Stimulated activated CD4-positive, alpha-beta T cell treated with anti-CD3 and anti-CD28 coated beads, TNF-alpha, amount 100 ng/mL, for 4 hours (primary cell): ENCODE measurements at regions not wholly inside any gene's neighbourhood (a gene's known extent, or its start where the extent isn't known, plus 50 kb on each side); places are given as distances from the start of the nearest gene placed in this dataset.
"Not testable (repeated sequence)": the region's sequence is repeated elsewhere in the genome, so short reads cannot be mapped to it uniquely, and the experiment has no call there.

ENCODE experiments used
- DNase-seq, 3 experiments: peaks; one replicate each; pipeline ENCODE4 v3.0.0-alpha.2; 2020; ENCODE audit warnings: low read depth in 3 of 3

DNA sequence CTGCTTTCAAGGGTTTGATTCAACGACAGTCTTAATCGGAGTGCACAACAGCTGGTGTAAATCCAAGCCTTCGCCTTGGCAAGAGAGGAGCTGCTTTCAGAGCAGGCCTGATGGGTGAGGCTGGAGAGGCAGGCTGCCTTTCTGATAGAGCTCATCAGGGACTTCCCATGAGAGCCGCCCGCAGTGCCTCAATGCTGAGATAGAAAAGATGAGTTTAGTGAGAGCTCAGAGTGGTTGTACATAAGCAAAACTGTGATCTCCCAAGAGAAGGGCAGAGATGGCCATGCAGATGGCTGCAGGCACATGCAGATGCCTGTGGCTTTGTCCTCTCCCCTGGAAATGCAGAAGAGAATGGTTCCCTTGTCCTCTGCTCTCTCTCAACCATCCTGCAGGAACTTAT lies 122.1 kb downstream of the ARL4C start:
- DNase-seq: no peak

- no peak for DNase-seq
Observed at GRCh38 chr2:234374150-234374508, 122.8 kb downstream of the ARL4C start.

- DNase-seq: no peak
Observed at GRCh38 chr2:234373481-234374149, 123.3 kb downstream of the ARL4C start.

GRCh38 chr2:234373060-234373459 lies 123.8 kb downstream of the ARL4C start:
- peak in 1 of 3 experiments; percentile 8 for DNase-seq

- DNase-seq: no peak
Observed at GRCh38 chr2:234372506-234372905, 124.4 kb downstream of the ARL4C start.

GRCh38 chr2:234368861-234369261 lies 128.0 kb downstream of the ARL4C start:
- DNase-seq: peak; percentile 13 to 35 (median 16)

GRCh38 chr2:234366891-234367290 lies 130.0 kb downstream of the ARL4C start:
- DNase-seq: no peak

- no peak for DNase-seq
Observed at GRCh38 chr2:234364661-234365060, 132.2 kb downstream of the ARL4C start.

DNA sequence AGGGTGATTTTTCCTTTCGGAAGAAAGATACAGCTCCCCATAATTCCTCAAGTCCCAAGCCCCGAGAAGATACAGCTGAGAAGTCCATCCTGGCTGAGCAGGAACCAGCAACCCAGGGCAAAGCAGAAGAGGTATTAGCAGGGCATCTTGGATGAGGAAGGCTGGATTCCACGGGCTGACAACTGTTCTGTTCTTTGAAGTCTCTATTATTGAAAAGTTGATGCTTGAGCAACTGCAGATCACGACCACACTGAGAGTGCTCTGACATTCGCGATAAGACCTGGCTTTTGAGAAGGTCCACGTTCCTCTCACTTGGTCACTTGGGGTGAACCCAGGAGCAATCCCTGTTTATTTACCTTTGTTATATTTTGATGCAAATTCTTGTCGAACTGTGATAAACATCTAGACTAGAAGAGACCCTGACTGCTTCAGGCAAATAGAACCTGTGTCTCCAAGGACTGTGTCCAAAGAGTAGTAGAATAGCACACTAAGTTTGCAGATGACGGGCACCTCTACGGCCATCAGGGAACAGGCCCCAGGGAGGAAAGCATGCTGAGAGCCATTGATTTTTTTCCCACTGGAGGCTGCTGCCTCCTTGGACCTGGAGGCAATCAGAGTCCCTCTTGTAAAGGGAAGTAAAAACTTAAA lies 133.1 kb downstream of the ARL4C start:
- no peak for DNase-seq

GRCh38 chr2:234363011-234363487 lies 133.8 kb downstream of the ARL4C start:
- DNase-seq: no peak

DNA sequence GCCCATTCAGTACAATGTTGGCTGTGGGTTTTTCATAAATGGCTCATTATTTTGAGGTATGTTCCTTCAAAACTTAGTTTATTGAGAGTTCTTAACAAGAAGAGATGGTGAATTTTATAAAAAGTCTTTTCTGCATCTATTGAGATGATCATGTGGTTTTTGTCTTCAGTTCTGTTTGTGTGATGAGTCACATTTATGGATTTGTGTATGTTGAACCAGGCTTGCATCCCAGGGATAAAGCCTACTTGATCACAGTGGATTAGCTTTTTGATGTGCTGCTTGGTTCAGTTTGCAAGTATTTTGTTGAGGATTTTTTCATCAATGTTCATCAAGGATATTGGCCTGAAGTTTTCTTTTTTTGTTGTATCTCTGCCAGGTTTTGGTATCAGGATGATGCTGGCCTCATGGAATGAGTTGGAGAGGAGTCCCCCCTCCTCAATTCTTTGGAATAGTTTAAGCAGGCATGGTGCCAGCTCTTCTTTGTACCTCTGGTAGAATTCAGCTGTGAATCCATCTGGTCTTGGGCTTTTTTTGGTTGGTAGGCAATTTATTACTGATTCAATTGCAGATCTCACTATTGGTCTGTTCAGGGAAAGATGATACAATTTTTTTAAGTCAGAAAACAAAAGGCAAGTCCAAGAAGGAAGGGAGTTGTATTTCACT lies 136.4 kb downstream of the ARL4C start:
- not testable (repeated sequence) for DNase-seq

- no peak for DNase-seq
Observed at GRCh38 chr2:234357666-234358065, 139.2 kb downstream of the ARL4C start.

GRCh38 chr2:234355808-234356365 lies 141.0 kb downstream of the ARL4C start:
- no peak for DNase-seq

GRCh38 chr2:234355021-234355720 lies 141.7 kb downstream of the ARL4C start:
- no peak for DNase-seq

DNA sequence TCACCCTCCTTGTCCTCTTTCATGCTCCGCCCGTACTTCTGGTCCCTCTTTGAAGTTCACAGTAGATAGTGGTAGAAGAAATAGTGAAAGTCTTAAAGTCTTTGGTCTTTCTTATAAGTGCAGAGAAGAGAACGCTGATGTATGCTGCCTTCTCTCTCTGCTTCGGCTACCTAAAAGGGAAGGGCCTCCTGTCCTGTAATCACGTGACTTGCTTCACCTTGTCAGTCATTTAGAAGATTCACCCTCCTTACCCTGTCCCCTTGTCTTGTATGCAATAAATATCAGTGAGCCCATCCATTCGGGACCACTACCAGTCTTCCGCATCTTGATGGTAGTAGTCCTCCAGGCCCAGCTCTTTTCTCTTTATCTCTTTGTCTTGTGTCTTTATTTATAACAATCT lies 144.6 kb downstream of the ARL4C start:
- no peak for DNase-seq

- DNase-seq: not testable (repeated sequence)
Observed at GRCh38 chr2:234351866-234352265, 145.0 kb downstream of the ARL4C start.

GRCh38 chr2:234348081-234348480 lies 148.8 kb downstream of the ARL4C start:
- no peak for DNase-seq

DNA sequence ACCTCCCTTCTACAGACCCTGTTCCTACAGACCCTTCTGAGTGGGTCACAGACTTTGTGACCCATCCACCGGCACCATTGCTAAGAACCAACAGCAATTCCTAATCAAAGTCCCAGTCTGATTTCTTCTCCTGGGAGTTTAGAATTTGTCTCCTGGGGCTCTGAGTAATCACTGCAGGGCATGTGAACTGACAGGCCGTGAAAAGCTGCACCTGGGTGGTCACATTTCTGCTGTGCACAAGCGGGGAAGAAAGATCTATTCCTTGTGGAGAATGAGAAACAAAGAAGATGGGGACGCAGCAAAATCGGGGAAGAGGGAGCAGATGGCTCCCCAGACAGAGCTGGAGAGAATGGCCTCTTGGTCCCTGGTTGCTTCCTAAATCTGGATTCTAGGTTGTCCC lies 151.0 kb downstream of the ARL4C start:
- no peak for DNase-seq

DNA sequence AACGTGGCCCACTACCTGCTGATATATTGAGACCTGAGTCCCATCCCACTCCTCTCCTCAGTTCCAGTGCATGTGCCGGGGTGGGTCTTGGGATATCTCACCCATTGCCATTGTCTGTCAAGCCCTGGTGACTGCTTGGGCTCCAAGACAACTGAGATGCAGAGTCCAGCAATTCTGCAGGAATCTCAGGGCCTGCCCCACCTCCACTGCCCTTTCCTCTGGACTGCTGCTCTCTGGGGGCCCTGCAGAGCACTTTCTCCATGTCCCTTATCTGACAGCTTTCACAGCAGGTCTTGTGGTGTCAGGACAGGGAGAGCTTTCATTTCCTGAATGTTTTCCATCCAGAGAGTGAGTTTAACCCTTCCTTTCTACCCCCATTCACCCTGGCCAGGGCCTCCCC lies 152.9 kb downstream of the ARL4C start:
- DNase-seq: no peak

DNA sequence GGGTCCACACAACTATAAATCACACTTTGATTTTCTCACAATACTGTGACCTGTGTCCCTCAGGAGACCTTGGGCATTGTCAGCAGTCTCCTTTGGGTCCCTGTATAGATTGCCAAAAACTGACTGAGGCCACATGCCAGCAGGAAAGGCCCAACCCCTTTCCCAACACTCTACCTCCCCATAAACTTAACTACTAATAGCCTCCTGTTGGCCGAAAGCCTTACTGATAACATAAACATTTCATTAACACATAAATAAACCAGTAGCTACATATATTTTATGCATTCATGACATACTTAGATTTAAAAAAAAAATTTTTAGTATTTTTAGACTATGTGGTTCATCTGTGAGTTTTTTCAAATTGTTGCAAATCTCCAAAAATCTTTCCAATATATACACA lies 153.5 kb downstream of the ARL4C start:
- DNase-seq: no peak

- DNase-seq: no peak
Observed at GRCh38 chr2:234341306-234341985, 155.4 kb downstream of the ARL4C start.

- DNase-seq: no peak
Observed at GRCh38 chr2:234339501-234339900, 157.4 kb downstream of the ARL4C start.
